K562 (cell line): ENCODE measurements at regions not wholly inside any gene's neighbourhood (a gene's known extent, or its start where the extent isn't known, plus 50 kb on each side); places are given as distances from the start of the nearest gene placed in this dataset.

Source experiments
- ATAC-seq: fragments of 200-7000 bp; cut with Tn5 transposase; 3 replicates; pipeline ENCODE4 v1.9.1; 2020; ENCODE audit warnings: moderate library complexity
- BruUV-seq: library from RNA; stranded (reverse); fragments of 400-500 nt; replicated peaks from 2 replicates; lab custom pipeline; 2021; lab: Mats Ljungman, UMichigan
- CTCF ChIA-PET: fragments of 300-600 bp; formaldehyde crosslinking; extraction: SDS; loops from one replicate; lab custom pipeline; 2021; ENCODE audit warnings: low intra/inter-chr PET ratio; lab: Yijun Ruan, JAX
- POLR2A ChIA-PET: fragments of 300-600, 350-650 bp; sonication (Branson Sonifier 250); formaldehyde crosslinking; extraction: SDS; loops from one replicate; lab custom pipeline; 2021; ENCODE audit warnings: antibody characterized with exemption, inconsistent platforms; lab: Yijun Ruan, JAX
- DNase-seq, 4 experiments: peaks; one replicate each; pipeline versions ENCODE4 v3.0.0 to v3.0.0-alpha.2; 2011 to 2018; ENCODE audit warnings: low spot score in 3 of 4, mixed read lengths in 3 of 4; ENCODE audit errors: extremely low read depth in 1 of 4
- FAIRE-seq: peaks from 2 replicates; lab custom pipeline; 2011; peaks lifted over from hg19 to GRCh38; lab: Jason Lieb, UNC
- H2AFZ ChIP-seq: 2 replicates; pipeline ENCODE4 v1.6.0; 2011; ENCODE audit warnings: low read depth, low read length, control low read depth, inconsistent platforms
- H3K27ac ChIP-seq: fragments of 200-600 bp; 3 replicates; pipeline ENCODE4 v1.8.0; 2011; ENCODE audit warnings: low read depth, mild to moderate bottlenecking, control low read depth, inconsistent platforms, low read length, moderate library complexity, mixed read lengths; ENCODE audit errors: extremely low read depth
- H3K27me3 ChIP-seq, 2 experiments: fragments of 300-600 bp in 1 of 2; 2 replicates in 1 of 2; 3 replicates in 1 of 2; pipeline versions ENCODE4 v1.6.0 to v1.8.0; 2011; ENCODE audit warnings: inconsistent platforms in 2 of 2, low read length in 2 of 2, mild to moderate bottlenecking in 1 of 2, mixed read lengths in 1 of 2, moderate library complexity in 1 of 2; ENCODE audit not compliant: control insufficient read depth in 2 of 2, insufficient read depth in 2 of 2
- H3K36me3 ChIP-seq: fragments of 300-600 bp; 3 replicates; pipeline ENCODE4 v1.8.0; 2011; ENCODE audit warnings: mild to moderate bottlenecking, low read length, inconsistent platforms; ENCODE audit not compliant: control insufficient read depth, insufficient read depth
- H3K4me1 ChIP-seq, 2 experiments: fragments of 200-600 bp in 1 of 2; replicated peaks in 1 of 2; 2 replicates in 1 of 2; 3 replicates in 1 of 2; pipeline versions ENCODE4 v1.5.1 to v1.8.0; 2011; ENCODE audit warnings: inconsistent platforms in 2 of 2, low read length in 2 of 2, mild to moderate bottlenecking in 1 of 2, mixed read lengths in 1 of 2, moderate library complexity in 1 of 2; ENCODE audit not compliant: control insufficient read depth in 2 of 2, insufficient read depth in 2 of 2
- H3K4me2 ChIP-seq: 2 replicates; pipeline ENCODE4 v1.6.1; 2011; ENCODE audit warnings: low read length, control low read depth, inconsistent platforms, mixed read lengths; ENCODE audit not compliant: insufficient read depth
- H3K4me3 ChIP-seq: fragments of 200-600 bp; sonication (generic), shearing (Covaris generic); 2 replicates; pipeline ENCODE4 v1.5.1; 2016; ENCODE audit warnings: control low read depth, inconsistent platforms
- H3K79me2 ChIP-seq: fragments of 200-600 bp; 3 replicates; pipeline ENCODE4 v1.8.0; 2011; ENCODE audit warnings: low read length, inconsistent platforms; ENCODE audit not compliant: control insufficient read depth, insufficient read depth
- H3K9ac ChIP-seq, 2 experiments: 2 replicates each; pipeline versions ENCODE4 v1.6.0 to v1.6.1; 2011; ENCODE audit warnings: low read depth in 2 of 2, low read length in 2 of 2, control low read depth in 1 of 2, inconsistent platforms in 1 of 2, mild to moderate bottlenecking in 1 of 2, mixed read lengths in 1 of 2; ENCODE audit not compliant: insufficient read depth in 1 of 2
- H3K9me1 ChIP-seq: one replicate; pipeline ENCODE4 v1.6.0; 2011; ENCODE audit warnings: inconsistent platforms, mild to moderate bottlenecking, low read length, moderate library complexity; ENCODE audit not compliant: control insufficient read depth, insufficient read depth
- H3K9me3 ChIP-seq: replicated peaks from 2 replicates; pipeline ENCODE4 v1.5.1; 2011; ENCODE audit warnings: low read depth, low read length, inconsistent platforms; ENCODE audit not compliant: control insufficient read depth, insufficient read depth
- H4K20me1 ChIP-seq: replicated peaks from 2 replicates; pipeline ENCODE4 v1.6.1; 2011; ENCODE audit warnings: low read length, inconsistent platforms, mixed read lengths; ENCODE audit not compliant: control insufficient read depth, insufficient read depth
- BRD4 ChIP-seq: fragments of 200-600 bp; sonication (generic); IDR thresholded peaks from 2 replicates; pipeline ENCODE4 v1.6.1; 2017; ENCODE audit warnings: inconsistent platforms
- CBFA2T3 ChIP-seq: fragments of 450-650 bp; IDR thresholded peaks from 2 replicates; pipeline ENCODE4 v1.6.1; 2017
- ETS2 ChIP-seq: IDR thresholded peaks from 2 replicates; pipeline ENCODE4 v1.6.1; 2016; ENCODE audit warnings: borderline replicate concordance, missing genetic modification characterization, mild to moderate bottlenecking, moderate library complexity, missing compliant biosample characterization; ENCODE audit not compliant: poor library complexity, severe bottlenecking
- STAT5B ChIP-seq: fragments of 250-450 bp; sonication (Bioruptor Pico); IDR thresholded peaks from 2 replicates; pipeline ENCODE4 v1.8.0; 2021; ENCODE audit warnings: mild to moderate bottlenecking, inconsistent platforms
- ZHX1 ChIP-seq: fragments of 150-350 bp; conservative IDR thresholded peaks from 2 replicates; pipeline ENCODE4 v1.6.1; 2014; ENCODE audit warnings: low read length
- WGBS: fragments of 100-300 bp; shearing (Covaris generic); methylation state at CpG from one replicate; pipeline ENCODE4 v1.1.6; 2016; ENCODE audit warnings: low coverage, mixed read lengths; ENCODE audit not compliant: insufficient coverage; ENCODE audit errors: missing lambda C conversion rate; 5-methylcytosine and 5-hydroxymethylcytosine counted together
- in situ Hi-C: fragments of 300-500 bp; cut with MboI; formaldehyde crosslinking; loops from 4 replicates; pipeline ENCODE4 v1.15.0; 2018; ENCODE audit warnings: inconsistent platforms, mixed read lengths
- intact Hi-C: fragments of 100-400 bp; cut with micrococcal nuclease; formaldehyde crosslinking; loops from 2 replicates; pipeline ENCODE4 v1.14.2; 2022

DNA sequence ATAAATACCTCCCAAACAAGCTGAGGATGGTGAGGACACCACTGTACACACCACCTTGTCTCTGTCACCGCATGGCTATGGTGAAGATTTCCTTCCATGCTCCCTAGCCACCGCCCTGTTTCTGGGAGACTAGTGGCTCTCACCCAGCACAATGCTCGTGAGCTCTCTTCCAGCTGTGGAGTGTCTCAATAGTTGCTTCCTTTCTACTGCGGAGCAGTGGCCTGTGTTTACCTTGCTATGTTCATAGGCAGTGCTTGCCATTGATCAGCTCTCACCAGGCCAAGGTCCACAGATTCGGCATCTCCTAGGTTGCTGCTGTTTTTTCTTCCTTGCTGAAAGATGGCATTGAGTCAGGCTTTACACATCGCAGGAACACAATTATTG is 313.6 kb upstream of the RTL1 start:
- ATAC-seq (no peak), DNase-seq (no peak), FAIRE-seq (no peak)
- in situ Hi-C loops (no loop called here), intact Hi-C loops (no loop called here)
- peaks cover 0 to 31% of the 10 kb centered on the region in 2 experiments; a peak in 2 of 5 replicates for H3K27me3 ChIP-seq
- H3K9ac ChIP-seq = no peak overlapping the region
- CTCF ChIA-PET = no interaction called here
- H2AFZ ChIP-seq = no peak overlapping the region
- no peaks in the 10 kb centered on the region for H3K36me3 ChIP-seq
- H4K20me1 ChIP-seq = no peaks in the 10 kb centered on the region
- POLR2A ChIA-PET = no interaction called here
- TF ChIP-seq ETS2 (tag) (no peak), STAT5B (CRISPR knock-in tag) (no peak), BRD4 (no peak)
- no peaks in the 10 kb centered on the region; a peak in 1 of 5 replicates for H3K4me1 ChIP-seq
- H3K27ac ChIP-seq = no peak overlapping the region
- no peaks in the 10 kb centered on the region for H3K9me3 ChIP-seq
- no peaks in the 10 kb centered on the region for H3K79me2 ChIP-seq
- no TSS peak for BruUV-seq
- H3K4me3 ChIP-seq = no peak overlapping the region
- H3K9me1 ChIP-seq = no peaks in the 10 kb centered on the region
- WGBS = 6% methylated on average over 6 of the region's 6 CpGs
- no peak overlapping the region for H3K4me2 ChIP-seq

- no peak for DNase-seq
- in situ Hi-C loops = no loop called here
These were observed 314.3 kb upstream of the RTL1 start for GRCh38 chr14:101217616-101218371.

More at GRCh38 chr14:101217616-101218371, 314.3 kb upstream of the RTL1 start:
- Histone ChIP-seq H4K20me1 (no peaks in the 10 kb centered on the region), H3K9ac (no peak overlapping the region), H3K79me2 (no peaks in the 10 kb centered on the region), H3K4me2 (no peak overlapping the region), H3K4me1 (no peaks in the 10 kb centered on the region; a peak in 1 of 5 replicates), H3K36me3 (no peaks in the 10 kb centered on the region), H3K9me1 (no peaks in the 10 kb centered on the region), H2AFZ (no peak overlapping the region), H3K9me3 (no peaks in the 10 kb centered on the region), H3K27ac (no peak overlapping the region), H3K4me3 (no peak overlapping the region), H3K27me3 (peaks cover 0 to 31% of the 10 kb centered on the region in 2 experiments; a peak in 2 of 5 replicates)
- ChIA-PET POLR2A (no interaction called here), CTCF (interaction anchor here (0.7 kb wide), 1 partner anchor 609 kb away, joined by 7 read pairs; no protein-coding TSS in a partner anchor)
- no peak for FAIRE-seq
- TF ChIP-seq CBFA2T3 = 0 out of 2 replicates have a peak, but pooled peaks have one; percentile 10
- no peak for TF ChIP-seq ZHX1
- ATAC-seq = no peak
- intact Hi-C loops = no loop called here
- BruUV-seq = no TSS peak
- WGBS = 15% methylated on average over 13 of the region's 14 CpGs
